GM12892 (cell line): ENCODE measurements at regions not wholly inside any gene's neighbourhood (a gene's known extent, or its start where the extent isn't known, plus 50 kb on each side); places are given as distances from the start of the nearest gene placed in this dataset.

ENCODE experiments used
- POLR2A ChIP-seq: IDR thresholded peaks from 2 replicates; pipeline ENCODE4 v1.6.1; 2011; ENCODE audit warnings: low read depth, low read length, control low read depth
- TAF1 ChIP-seq: IDR thresholded peaks from 2 replicates; pipeline ENCODE4 v1.6.1; 2011; ENCODE audit warnings: low read depth, mild to moderate bottlenecking, control low read depth, low read length, borderline replicate concordance

DNA sequence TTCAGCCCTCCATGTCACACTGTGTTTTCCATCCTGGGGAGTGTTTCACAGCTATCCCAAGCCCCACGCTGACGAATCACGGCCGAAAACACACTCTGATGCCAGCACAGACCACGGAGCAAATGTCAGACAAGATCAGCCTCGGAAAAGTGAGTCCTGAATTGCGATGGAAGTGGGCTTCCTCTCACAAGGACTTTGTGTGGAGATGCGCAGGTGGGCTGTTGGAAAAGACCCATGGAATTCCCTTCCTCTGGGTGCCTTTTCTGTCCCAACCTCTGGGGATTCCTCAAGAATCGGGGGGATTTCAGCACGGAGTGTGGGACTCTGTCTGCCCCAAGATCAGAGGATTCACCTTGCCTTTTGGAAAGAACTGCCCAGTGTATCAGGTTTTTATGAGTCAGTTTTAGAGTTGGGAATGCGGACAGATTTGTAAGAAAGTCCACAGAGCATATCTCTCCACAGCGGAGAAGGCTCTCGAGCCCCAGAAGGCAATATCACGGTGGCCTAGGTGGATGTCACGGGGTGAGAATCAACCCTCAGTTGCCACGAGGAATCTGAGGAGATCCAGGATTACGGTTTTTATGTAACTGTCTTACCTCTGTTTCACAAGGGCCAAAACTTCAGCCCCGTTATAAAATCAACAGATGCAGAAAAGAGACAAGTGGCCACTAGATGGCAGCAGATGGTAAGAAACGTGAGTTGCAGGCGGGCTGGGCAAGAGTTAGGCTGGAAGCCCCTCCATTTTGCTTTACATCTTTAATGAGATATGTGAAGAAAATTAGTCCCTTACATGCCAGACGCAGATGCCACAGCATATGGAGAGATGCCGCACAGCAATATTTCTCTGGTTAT is 201.9 kb downstream of the DAD1 start:
- no peak for TF ChIP-seq TAF1
- TF ChIP-seq POLR2A = no peak
